Kidney capillary endothelial cell (primary cell): ENCODE measurements at regions not wholly inside any gene's neighbourhood (a gene's known extent, or its start where the extent isn't known, plus 50 kb on each side); places are given as distances from the start of the nearest gene placed in this dataset.

Source experiments
- DNase-seq: peaks from one replicate; pipeline ENCODE4 v3.0.0-alpha.2; 2018; ENCODE audit warnings: low spot score

- DNase-seq = no peak
These were observed 152.8 kb upstream of the GSC start for GRCh38 chr14:94922595-94923239.

GRCh38 chr14:94921882-94922585, 152.1 kb upstream of the GSC start:
- no peak for DNase-seq

GRCh38 chr14:94921456-94921855, 151.5 kb upstream of the GSC start:
- DNase-seq = no peak

- DNase-seq = no peak
These were observed 150.0 kb upstream of the GSC start for GRCh38 chr14:94919896-94920295.

- DNase-seq = no peak
These were observed 149.0 kb upstream of the GSC start for GRCh38 chr14:94918896-94919295.

GRCh38 chr14:94917041-94917600, 147.2 kb upstream of the GSC start:
- DNase-seq = no peak

- no peak for DNase-seq
These were observed 144.3 kb upstream of the GSC start for GRCh38 chr14:94914191-94914590.

GRCh38 chr14:94907626-94908261, 137.8 kb upstream of the GSC start:
- no peak for DNase-seq

GRCh38 chr14:94906991-94907587, 137.2 kb upstream of the GSC start:
- DNase-seq = no peak

- no peak for DNase-seq
These were observed 136.7 kb upstream of the GSC start for GRCh38 chr14:94906577-94906976.

GRCh38 chr14:94904636-94905035, 134.7 kb upstream of the GSC start:
- DNase-seq = no peak

GRCh38 chr14:94903883-94904282, 134.0 kb upstream of the GSC start:
- DNase-seq = no peak

- DNase-seq = no peak
These were observed 133.4 kb upstream of the GSC start for GRCh38 chr14:94903338-94903737.

GRCh38 chr14:94897561-94897960, 127.6 kb upstream of the GSC start:
- no peak for DNase-seq

GRCh38 chr14:94897082-94897481, 127.2 kb upstream of the GSC start:
- DNase-seq = no peak

- no peak for DNase-seq
These were observed 123.7 kb upstream of the GSC start for GRCh38 chr14:94893411-94894160.

GRCh38 chr14:94890785-94891184, 120.9 kb upstream of the GSC start:
- no peak for DNase-seq

GRCh38 chr14:94889520-94890312, 119.8 kb upstream of the GSC start:
- DNase-seq = no peak

GRCh38 chr14:94888121-94888520, 118.2 kb upstream of the GSC start:
- DNase-seq = no peak

- no peak for DNase-seq
These were observed 117.7 kb upstream of the GSC start for GRCh38 chr14:94887591-94887990.

GRCh38 chr14:94886931-94887330, 117.0 kb upstream of the GSC start:
- DNase-seq = no peak
